Keratinocyte (primary cell): ENCODE measurements at regions not wholly inside any gene's neighbourhood (a gene's known extent, or its start where the extent isn't known, plus 50 kb on each side); places are given as distances from the start of the nearest gene placed in this dataset.
"Not testable (repeated sequence)": the region's sequence is repeated elsewhere in the genome, so short reads cannot be mapped to it uniquely, and the experiment has no call there.

Source experiments
- CTCF ChIP-seq, 3 experiments: IDR thresholded peaks in 1 of 3; conservative IDR thresholded peaks in 1 of 3; optimal IDR thresholded peaks in 1 of 3; 2 replicates in 2 of 3; 3 replicates in 1 of 3; pipeline versions ENCODE3 to v1.5.1; 2011; ENCODE audit warnings: low read length in 3 of 3, mild to moderate bottlenecking in 3 of 3, moderate library complexity in 2 of 3, control low read depth in 1 of 3, inconsistent platforms in 1 of 3; ENCODE audit not compliant: insufficient read depth in 2 of 3; ENCODE audit errors: extremely low read depth in 1 of 3
- EZH2 ChIP-seq: IDR thresholded peaks from one replicate; pipeline ENCODE4 v1.6.1; 2012; ENCODE audit warnings: inconsistent platforms, mild to moderate bottlenecking, low read length, moderate library complexity

DNA sequence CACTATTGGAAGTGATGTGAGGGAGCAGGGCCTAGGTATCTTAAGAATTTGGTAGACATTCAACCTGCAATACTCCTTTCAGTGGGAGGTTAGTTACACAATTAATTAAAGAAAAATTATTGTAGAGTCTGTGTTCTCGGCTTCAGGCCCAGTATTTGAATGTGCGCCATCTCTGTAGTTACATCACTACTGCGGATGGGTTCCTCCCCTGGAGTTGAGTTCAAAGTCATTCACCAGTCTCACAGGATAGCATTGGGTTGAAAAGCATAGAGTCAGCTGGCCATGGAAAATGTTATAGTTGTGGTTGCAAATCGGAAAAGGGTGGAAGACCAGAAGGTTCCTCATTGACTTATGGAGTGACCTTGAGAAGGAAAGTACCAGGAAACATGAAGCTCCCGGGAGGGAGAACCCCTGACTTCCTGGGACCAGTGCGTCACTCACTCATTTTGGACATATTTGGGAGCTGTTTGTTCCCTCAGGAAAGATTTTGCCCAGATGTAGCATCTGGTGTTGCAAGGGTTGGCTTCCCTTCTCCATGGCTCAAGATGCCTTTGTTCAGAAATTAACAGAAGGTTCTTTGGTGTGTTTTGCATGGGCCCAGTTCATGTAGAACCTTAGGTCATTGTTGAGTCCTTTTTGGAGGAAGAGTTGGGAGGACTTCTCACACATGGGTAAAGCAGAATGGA is 111.8 kb downstream of the SRGAP2 start:
- TF ChIP-seq CTCF (optimal IDR thresholded peaks at IDR 0.05 in 1 of 3, IDR thresholded peaks at IDR 0.05 in 1 of 3, conservative IDR thresholded peaks at IDR 0.05 in 1 of 3; ENCODE audit: extremely low read depth in 1 of 3, insufficient read depth in 2 of 3, low read length in 3 of 3); EZH2: not testable (repeated sequence)
